ENCODE measurements at regions not wholly inside any gene's neighbourhood (a gene's known extent, or its start where the extent isn't known, plus 50 kb on each side); places are given as distances from the start of the nearest gene placed in this dataset.

DNA sequence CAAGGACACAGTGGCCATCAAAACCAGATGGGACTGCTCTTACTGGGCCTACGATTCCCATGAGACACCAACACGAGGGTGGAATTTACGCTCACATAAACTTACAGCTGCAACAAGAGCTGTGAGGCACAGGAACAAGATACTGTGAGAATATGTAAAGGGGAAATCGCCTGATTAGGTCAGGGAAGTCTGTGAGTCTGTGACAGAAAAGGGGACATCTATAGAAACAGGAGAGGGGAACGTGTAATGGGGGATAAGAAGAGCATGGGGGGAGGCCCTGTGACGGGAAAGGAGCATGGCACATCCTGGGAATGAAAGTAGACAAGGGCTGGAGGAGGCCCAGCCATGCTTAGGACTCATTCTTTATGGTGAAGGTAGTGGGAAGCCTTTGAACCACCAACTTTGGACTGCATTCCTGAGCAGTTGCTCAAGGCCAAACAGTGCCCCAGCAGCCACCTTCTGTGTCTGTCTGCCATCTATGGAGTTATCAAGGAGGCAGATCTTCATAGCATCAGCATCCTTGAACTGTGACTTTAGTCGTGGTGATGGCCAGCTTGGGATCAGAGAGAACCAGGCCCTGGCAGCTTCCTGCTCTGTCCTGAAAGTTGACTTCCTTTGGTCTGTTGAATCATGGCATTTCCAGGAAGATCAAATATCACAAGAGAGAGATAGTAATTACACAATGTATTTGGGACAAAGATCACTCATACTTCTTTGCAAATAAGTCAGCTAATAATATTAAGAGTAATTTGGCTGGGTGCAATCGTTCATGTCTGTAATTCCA is 87.9 kb upstream of the FAM169A start:
- DNase-seq: no peak

GRCh38 chr5:74953554-74953936 is 87.4 kb upstream of the FAM169A start:
- no peak for DNase-seq

- DNase-seq: no peak
Observed at GRCh38 chr5:74952406-74952805, 86.2 kb upstream of the FAM169A start.

DNA sequence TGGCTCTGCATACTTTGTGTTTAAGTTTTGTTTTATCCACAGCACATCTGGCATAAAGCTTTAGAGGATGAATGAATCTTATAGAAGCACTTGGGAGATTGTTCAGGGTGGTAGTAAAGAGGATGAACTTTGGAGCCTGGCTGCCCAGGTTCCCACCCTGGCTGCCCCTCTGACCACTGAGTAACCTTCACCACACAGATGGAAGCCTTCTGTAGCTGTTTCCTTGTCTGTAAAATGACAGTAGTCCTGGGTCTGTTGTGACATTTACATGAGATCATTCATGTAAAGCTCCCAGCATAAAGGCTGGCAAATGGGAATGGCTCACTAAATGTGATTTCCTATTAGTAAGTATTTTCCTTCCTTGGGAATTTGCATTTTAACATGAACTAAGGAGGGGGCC is 85.7 kb upstream of the FAM169A start:
- no peak for DNase-seq

DNA sequence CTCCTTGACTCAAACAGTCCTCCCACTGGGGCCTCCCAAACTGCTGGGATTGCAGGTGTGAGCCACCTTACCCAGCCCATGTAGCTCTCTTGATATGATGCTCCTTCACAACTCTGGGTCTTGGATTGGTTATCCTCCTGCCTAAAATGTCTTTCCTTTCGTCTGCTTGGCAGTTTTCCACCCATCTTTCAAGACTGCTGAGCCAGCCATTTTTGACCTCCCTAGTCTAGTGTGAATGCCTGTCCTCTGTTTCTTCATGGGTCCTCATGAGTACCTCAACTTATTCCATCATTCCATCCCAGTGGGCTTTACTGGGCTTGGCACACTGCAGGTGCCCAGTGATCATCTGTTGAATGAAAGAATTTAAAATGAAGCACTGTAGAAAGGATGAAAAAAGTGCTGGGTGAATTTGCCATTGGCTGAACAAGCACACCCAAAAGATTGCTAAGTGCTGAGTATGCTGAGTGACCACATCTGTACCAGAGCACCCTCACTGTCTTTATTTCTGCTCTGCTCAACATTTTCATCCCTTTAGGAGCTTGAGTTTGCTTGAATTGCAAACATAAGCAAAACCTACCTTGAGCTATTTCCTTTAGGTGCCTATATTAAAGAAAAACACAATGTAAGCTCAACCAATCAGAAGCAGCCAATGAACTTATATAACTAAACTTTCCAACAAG is 84.8 kb upstream of the FAM169A start:
- no peak for DNase-seq

- DNase-seq: no peak
Observed at GRCh38 chr5:74949976-74950375, 83.8 kb upstream of the FAM169A start.

- no peak for DNase-seq
Observed at GRCh38 chr5:74948031-74948546, 81.9 kb upstream of the FAM169A start.

DNA sequence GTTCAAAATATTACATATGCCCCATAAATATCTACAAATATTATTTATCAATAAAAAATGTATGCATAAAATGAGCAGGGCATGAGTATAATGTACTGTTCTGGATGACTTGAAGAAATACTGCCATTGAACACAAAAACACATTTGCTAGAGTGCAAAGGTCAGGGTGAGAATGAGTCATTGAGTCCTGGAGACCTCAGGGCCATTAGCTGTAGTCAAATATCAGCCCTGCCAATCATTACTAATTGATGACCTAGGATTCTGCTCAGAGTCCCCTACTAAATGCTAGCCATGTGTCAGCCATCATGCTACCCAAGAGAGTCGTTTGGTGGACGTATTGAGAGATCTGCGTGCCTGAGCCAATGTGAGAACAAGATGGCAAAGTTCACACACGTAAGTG is 80.3 kb upstream of the FAM169A start:
- DNase-seq: no peak

DNA sequence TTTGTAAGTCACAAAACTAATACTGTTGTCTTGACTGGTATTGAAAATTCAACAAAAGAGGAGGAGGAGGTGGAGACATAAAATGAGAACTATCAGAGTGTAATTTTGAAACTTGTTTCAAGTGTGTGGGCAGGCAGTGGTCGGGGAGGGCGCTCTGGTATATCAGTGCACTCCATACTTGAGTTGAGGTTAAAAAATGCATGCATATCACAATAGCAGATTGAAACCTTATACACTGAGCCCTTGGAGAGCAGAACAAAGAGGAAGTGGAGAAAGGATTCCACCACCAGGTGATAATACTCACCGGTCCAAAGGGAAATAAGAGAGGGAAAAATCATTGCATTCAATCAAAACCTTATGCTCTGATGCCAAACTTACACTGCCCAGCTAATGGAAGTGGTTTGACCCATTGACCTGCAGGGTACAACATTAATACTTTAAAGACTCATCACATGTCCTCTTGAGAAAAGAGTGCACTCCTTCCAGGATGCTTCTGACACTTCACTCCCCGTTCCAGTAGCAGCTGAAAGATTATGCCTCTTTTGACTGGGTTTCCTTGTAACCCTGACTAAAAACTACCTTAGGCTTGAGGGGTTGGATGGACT is 79.5 kb upstream of the FAM169A start:
- no peak for DNase-seq

GRCh38 chr5:74943905-74944304 is 77.7 kb upstream of the FAM169A start:
- DNase-seq: no peak

DNA sequence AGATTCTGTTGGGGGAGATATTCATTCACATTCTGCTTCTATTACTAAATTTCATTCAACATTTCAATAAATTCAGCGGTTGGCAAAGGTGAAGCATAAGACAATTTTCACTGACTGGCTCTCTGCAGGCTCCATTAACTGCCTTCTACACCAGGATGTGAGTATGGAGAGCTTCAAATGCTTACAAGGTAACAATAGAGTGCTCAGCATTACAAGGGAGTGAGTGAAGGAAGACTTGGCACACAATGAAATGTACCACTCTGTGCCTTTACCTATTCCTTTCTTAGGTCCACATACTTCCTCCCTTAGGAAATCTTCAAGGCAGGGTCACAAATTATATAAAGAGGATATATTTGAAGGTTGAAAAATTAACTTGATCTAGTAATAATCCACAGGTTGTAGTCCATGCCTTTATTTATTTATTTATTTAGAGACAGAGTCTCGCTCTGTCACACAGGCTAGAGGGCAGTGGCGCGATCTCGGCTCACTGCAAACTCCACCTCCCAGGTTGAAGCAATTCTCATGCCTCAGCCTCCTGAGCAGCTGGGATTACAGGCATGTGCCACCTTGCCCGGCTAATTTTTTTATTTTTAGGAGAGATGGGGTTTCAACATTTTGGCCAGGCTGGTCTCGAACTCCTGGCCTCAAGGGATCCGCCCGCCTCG is 76.6 kb upstream of the FAM169A start:
- no peak for DNase-seq

DNA sequence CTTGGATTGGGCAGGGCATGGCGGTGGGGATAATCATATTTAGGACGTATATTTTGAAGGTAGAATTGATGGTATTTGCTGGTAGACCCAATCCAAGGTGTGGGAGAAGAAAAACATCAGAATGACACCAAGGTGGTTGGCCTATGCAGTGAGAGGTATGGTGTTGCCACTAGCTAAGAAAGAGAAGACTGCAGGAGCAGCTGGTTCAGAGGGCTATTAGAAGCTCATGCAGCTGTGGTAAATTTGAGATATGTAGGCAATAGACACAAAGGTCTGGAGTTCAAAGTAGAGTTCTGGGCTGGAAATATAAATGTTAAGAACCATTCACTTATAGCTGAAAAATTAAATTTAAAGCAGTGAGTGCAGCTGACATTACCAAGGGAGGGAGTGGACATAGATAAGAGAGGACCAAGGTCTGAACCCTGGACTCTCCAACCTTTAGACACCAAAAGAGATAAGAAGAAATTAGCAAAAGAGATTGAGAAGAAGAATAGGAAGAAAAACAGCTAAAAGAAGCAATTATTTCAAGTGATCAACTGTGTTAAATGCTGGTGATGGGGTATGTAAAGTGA is 74.7 kb upstream of the FAM169A start:
- DNase-seq: no peak

- DNase-seq: peak; percentile 46
Observed at GRCh38 chr5:74938250-74938933, 72.2 kb upstream of the FAM169A start.

GRCh38 chr5:74935752-74936091 is 69.5 kb upstream of the FAM169A start:
- no peak for DNase-seq

GRCh38 chr5:74934949-74935751 is 69.0 kb upstream of the FAM169A start:
- DNase-seq: no peak

- no peak for DNase-seq
Observed at GRCh38 chr5:74927336-74927735, 61.1 kb upstream of the FAM169A start.

GRCh38 chr5:74919487-74919886 is 53.3 kb upstream of the FAM169A start:
- peak; percentile 34 for DNase-seq

GRCh38 chr5:74919041-74919440 is 52.9 kb upstream of the FAM169A start:
- DNase-seq: no peak

DNA sequence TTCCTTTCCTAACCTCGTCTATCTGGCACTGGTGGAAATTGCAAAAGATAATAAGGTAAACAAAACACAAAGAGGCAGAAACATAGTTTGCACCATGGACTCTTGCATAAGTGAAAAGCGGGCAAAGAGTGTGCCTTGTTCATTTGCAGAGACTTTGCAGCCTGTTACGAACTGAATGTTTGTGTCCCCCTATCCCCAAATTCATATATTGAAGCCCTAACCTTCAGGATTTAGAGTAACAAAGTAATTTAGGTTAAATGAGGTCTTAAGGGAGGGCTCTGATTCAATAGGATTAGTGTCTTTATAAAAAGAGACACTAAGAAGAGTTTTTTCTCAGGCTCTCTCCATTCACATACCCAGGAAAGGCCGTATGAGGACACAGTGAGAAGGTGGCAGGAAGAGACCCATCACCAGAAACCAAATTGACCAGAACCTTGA is 52.1 kb upstream of the FAM169A start:
- no peak for DNase-seq

GRCh38 chr5:74916831-74917710 is 50.9 kb upstream of the FAM169A start:
- no peak for DNase-seq

Data from MV-4-11 (cell line).